ENCODE measurements at regions not wholly inside any gene's neighbourhood (a gene's known extent, or its start where the extent isn't known, plus 50 kb on each side); places are given as distances from the start of the nearest gene placed in this dataset.
A peak's percentile ranks its signal among the peaks of the same experiment; 100 is the strongest.
"Not testable (repeated sequence)": the region's sequence is repeated elsewhere in the genome, so short reads cannot be mapped to it uniquely, and the experiment has no call there.

DNA sequence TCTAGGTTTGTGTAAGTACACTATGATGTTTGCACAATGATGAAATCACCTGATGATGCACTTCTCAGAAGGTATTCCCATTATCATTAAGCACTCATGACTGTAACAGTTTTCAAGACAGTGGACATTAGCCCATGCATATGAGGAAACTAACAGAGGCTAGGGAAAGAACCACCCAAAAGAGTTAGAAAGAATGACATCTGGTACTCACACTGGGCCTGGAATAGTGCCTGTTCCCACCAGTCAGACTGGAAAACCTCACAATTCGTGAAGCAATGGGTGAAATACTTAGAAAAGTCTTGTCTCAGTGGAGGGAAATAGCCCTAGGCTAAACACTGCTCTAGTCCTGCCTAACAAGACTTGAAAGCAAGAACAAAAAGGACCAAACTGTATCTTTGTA, 117.4 kb upstream of the GDNF start:
- no peak for DNase-seq

DNA sequence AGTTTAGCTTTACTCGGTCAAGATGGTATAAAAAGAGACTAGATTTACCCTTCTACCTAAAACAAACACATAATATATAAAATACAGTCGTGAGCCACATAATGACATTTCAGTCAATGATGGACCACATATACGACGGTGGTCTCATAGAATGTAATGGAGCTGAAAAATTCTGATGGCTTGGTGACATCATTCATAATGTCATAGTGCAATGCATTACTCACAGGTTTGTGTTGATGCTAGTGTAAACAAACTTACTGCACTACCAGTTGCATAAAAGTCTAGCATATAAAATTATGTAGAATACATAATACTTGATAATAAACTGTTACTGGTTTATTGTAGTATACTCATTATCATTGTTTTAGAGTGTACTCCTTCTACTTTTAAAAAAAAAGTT, 115.9 kb upstream of the GDNF start:
- DNase-seq = no peak

DNA sequence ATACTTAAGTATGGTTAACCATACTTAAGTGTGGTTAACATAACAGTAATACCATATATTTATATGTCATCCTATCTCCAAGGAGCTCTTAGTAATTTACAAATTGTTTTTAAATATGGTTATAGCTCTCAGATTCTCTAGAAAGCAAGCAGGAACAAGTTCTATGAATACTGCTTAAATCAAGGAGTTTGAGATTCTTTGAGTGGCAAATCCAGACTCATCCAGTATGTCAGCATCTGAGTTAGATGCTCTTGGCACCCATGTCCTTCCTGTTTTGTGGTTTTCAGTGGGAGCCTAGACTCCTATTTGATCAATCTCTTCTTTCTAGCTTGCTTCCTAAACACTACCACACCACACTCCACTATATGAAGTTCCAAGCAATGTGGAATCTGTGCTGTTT, 114.7 kb upstream of the GDNF start:
- no peak for DNase-seq

DNA sequence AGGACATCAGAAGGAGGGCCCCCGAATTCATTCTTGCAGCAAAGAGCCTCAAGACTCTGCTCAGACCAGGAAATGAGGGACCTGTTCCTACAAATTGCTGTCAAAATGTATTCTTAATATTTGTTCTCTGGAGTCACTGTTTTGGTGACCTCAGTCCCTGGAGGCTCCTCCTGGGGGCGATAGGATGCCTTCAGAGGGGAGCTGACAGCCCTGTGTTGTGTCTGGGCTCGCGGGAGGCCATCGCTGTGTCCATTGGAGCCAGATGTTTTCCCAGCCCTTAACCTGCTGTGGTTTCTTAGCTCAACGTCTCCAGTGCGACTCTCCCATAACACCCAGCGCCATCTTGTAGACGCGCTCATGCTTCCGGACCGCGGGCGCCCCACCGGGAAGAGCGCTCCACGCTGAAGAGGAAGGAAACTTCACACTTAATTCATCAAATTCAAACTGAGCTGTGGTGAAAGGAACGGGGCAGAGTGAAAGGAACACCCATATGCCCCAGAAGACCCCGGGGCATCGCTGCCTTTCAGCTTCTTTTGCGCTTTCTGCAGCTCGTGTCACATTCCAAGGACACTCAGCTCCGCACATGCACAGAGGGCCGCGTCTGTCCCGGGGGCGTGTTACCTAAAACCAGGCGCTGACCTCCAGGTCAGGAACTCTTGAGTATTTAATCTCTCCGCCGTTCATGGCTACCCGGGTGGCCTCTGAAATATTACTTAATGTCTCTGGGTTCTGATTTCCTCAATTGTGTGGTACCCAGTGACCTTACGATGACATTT, 112.3 kb upstream of the GDNF start:
- no peak for DNase-seq

DNA sequence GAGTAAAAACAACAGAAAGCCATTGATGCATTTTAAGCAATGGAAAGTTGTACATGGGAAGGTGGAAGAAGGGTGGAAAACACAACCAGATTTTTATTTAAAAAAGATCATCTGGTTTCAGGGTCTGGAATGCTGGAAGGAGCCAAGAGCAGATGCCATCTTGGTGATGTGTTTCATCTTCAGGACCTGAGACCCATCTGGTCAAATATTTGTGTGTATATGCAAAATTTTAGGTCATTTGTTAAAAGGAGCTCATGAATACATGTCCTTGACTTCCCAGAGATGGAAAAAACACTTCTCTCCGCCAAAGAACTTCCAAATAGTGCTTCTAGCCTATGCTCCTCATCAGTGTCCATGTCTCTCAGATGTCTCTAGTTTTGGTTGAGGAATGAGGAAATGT, 110.6 kb upstream of the GDNF start:
- DNase-seq = no peak

DNA sequence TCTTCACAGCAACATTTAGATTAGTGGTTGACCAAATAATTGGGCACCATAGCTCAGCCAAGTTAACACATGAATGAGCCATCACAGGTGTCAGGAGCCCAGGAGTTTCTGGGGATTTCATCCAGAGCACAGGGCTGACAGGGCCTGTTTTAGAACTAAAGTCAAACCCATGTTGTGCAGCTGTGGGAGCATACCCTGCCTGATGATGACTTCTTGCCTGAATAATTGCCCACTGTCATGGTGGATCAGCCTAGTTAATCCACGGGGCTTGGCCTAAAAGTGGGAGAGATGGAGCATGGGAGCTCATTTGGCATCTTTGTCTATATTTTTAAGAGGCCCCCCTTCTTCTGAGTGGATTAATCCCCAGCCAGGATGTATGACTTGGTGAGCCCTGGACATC, 105.6 kb upstream of the GDNF start:
- DNase-seq = no peak

DNA sequence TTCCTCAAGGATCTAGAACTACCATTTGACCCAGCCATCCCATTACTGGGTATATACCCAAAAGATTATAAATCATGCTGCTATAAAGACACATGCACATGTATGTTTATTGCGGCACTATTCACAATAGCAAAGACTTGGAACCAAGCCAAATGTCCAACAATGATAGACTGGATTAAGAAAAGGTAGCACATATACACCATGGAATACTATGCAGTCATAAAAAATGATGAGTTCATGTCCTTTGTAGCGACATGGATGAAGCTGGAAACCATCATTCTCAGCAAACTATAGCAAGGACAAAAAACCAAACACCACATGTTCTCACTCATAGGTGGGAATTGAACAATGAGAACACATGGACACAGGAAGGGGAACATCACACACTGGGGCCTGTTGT, 103.3 kb upstream of the GDNF start:
- not testable (repeated sequence) for DNase-seq

DNA sequence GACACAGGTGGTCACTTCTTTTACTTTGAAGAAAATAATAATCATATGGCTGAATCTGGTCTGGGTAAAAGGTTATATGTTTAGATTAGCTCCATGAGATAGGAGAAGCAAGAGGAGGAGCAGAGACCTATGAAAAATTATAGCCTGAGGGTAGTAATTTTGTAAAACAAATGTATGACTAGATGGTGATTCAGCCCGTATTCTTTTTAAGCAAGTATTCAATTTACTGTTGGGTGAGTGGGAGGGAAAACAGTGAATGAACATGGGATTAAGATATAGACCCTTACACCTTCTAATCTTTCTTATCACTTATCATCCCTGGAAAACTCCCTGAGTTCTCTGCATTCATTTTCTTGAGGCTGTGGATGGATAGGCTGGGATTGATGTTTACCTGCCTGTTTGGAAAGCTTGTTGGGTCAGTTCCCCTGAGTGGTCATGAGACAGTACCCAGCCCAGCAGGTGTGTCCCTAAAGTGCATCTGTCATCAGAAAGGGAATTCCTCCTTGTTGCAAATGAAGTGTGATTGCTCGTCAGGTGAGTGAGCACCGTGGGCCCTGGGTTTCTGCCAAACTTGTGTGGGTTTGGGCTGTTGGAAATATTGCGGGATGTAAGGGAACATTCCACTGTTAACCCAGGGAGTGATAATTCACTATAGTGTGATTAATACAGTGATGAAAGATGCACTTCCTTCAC, 101.2 kb upstream of the GDNF start:
- DNase-seq = no peak

DNA sequence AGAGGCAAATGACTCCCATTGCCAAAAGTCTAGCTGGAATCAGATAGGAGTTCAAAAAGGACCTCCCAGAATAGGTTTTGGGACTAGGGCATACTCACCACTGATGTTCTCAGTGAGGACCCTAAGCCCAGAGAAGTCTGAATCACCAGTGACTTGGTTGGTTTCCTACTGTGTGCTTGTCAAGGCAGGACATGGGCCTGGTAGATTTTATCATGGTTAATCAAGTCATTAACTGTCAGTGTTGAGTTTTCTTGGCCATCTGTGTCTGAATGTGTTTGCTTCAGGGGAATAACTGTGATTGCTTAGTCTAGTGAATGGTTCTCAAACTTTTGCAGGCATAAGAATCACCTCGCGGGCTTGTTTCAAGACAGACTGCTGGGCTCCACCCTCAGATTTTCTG, 99.0 kb upstream of the GDNF start:
- DNase-seq = no peak

DNA sequence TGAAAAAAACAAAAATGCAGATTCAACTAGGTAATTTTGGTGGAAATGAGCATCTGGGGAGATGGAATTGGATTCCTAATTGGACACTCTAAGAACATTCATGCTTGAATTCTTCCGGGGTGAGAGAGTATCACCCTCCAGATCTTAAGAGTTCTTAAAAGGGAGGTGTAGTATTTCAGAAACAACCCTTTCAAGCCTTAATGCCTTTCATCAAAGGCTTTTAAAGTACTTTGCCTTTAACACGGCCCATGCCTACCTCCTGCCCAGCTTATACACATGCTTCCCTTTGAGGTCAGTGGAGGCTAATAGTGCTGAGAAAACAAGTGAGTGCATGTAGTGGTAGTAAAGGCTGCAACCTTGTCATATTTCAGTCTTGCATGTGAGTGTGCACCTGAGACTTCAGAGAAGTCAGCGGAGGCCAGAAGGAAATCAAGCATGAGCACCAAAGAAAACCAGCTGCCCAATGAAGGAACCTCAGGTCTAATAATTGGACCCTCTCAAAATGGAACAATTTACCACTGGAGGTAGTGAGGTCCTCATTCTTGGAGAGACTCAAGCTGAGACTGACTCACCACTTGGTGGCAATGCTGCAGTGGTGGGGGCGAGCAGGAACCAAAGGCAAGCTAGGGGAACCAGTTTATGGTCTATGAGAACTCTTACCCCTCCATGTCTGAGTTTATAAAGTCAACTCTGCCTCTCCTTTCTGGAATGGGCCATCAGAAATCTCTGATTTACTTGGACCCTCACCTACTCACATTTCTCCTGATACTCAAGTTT, 98.4 kb upstream of the GDNF start:
- DNase-seq = no peak

DNA sequence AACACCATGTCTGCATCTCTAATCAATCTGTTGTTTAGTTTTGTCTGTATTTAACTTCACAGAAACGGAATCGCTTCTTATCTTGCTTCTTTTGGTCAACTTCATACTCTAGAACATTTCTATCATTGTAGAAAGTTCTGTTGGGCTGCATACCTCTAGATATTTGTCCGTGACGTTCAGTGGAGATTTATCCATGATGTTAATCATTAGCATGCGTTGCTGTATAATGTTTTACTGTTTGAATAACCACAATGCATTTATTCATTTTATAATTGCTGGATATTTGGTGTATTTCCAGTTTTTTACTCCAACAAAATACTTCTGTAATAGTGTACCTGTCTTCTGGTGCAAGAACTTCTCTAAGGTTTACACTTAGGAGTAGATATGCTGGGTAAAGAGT, 96.2 kb upstream of the GDNF start:
- DNase-seq = no peak

DNA sequence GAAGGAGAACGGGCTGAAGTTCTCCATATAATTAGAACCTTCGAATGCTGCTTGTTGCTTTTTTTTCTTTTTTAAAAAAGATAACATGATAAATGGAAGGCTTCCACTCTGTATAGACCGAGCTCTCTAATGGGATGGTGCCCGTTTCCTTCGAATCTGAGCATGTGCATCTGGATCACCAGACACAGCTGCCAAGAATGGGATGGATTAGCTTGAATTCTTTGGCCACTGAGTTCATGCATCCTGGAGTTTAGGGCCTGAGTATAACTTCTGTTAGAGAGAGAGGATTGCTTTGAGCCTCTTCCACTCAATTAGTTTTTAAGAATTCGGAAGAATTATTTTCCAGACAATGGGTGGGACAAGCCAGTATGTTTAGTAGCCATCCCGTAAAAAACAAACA, 93.7 kb upstream of the GDNF start:
- DNase-seq = no peak

DNA sequence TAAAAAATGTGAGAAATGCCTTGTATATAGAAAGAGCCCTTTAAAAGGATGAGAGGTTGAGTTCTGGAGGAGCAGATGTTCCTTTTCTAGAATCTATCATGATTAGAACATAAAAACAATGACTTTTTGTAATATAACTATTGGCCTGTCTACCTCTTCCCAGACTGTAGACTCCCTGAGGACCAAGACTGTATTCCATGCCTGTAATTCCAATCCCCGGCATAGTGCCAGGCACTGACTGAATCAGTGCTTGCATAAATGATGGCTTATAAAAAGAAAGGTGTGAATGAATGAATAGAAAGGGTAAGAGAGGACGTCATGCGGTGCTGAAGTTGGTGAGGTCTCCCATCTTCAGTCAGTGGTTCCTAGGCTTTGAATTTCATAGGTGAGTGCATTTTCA, 92.6 kb upstream of the GDNF start:
- no peak for DNase-seq

DNA sequence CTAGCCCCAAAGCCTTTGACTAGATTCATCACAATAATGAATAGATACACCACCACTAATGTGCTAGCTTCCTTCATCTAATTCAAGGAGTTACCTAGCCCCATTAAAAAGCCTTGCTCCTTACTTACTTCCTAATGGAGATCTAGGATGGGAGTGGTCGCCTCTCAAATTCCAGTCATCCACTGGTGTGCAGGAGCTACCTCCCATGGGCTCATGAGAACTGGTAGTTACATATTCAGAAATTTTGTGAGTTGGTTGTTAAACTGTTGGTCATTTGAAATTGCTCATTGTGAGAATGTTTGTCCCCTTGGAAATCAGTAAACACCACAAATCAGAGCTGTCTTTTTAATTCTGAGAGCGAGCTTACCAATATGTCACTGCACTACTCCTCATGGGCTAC, 91.7 kb upstream of the GDNF start:
- DNase-seq = no peak

DNA sequence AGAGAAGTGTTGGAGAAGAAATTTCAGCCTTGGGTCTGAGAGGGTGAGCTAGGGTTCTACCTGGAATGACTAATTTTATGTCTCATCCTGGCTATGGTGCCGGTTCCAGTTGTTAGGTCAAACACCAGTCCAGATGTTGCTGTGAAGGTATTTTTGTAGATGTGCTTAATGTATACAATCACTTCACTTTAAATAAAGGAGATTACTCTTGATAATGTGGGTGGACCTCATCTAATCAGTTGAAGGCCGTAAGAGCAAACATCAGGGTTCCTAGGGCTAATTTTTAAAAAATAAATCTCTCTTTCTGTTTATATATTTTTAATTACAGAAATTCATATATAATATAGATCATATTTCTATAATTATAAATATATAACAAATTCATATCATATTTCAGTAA, 90.5 kb upstream of the GDNF start:
- no peak for DNase-seq

DNA sequence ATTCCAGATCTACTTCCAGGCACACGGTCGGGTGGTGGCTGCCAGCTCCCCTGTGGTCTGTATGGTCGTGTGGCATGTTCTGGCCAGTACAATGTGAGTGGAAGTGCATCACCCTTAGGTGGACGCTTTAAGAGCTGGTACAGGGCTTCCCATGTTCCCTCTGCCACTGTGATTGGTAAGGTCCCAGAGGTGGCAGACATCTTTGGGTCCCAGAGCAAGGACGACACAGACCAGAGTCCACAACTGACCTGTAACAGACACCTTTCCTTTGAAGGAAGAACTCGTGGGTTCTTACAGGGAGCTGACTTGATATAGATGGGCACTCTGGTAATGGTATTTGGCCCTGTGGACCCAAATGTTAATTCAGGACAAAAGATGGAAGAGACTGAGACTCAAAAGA, 90.0 kb upstream of the GDNF start:
- no peak for DNase-seq

DNA sequence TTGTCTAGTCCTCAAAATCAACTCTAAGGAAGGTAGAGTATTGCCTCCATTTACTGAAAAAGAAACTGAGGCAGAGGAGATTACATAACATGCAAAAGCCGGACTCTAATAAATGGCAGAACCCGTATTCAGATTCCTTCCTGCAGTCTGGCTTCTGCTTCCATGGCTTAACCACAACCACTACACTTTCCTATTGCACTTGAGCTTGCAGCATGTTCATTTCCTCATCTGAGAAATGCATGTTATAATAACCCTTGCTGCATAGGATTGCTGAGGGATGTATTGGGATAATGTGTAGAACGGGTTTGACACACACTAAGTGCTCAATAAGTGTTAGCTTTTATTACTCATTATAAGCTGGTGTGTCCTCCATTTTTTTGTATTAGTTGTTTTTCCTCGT, 87.9 kb upstream of the GDNF start:
- not testable (repeated sequence) for DNase-seq

DNA sequence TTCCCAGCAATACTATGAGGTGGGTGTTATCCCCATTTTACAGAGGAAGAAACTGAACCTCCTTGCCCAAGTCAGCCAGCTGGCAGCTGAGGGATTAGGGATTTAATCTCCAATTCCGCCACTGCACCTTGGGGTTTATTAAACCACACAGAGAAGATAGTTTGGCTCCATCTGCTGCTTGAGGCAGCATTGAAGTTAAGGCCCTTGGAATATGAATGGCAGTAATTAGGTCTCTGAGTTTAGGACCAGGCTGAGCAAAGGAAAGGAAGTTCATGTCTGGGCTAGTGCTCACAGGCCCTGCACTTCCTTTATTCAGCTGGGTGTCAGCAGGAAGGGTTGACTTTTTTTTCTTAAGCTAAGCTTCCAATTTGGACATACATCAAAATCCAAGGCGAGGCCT, 86.9 kb upstream of the GDNF start:
- DNase-seq = peak; percentile 18

DNA sequence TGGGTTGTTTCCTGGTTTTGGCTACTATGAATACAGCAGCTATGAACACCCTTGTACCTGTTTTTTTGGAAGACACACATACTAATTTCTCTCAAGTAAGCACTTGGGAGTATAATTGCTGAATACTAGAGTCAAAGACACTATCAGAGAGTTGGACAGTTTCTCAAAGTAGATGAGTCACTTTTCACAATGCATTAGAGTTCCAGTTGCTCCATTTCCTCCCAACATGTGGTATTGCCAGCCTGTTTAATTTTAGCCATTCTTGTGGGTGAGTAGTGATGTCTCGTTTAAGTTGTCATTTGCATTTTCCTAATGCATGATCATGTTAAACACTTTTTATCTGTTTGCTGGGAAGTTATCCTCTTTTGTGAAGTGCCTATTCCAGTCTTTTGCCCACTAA, 81.6 kb upstream of the GDNF start:
- no peak for DNase-seq

DNA sequence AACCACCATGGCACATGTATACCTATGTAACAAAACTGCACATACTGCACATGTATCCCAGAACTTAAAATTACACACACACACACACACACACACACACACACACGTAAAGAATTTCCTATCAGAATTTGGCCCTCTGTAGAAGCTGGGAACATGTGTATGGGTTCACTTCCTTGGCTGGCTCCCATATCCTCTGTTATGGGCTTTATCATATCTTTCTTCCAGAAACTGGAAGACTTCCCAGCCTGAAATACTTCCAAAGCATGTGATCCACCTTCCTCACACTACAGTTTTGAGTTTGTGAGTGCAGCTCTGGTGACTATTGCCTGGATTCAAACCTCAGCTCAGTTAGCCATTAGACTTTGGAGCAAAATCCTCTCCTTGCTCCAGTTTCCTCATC, 78.6 kb upstream of the GDNF start:
- peak; percentile 16 for DNase-seq

DNA sequence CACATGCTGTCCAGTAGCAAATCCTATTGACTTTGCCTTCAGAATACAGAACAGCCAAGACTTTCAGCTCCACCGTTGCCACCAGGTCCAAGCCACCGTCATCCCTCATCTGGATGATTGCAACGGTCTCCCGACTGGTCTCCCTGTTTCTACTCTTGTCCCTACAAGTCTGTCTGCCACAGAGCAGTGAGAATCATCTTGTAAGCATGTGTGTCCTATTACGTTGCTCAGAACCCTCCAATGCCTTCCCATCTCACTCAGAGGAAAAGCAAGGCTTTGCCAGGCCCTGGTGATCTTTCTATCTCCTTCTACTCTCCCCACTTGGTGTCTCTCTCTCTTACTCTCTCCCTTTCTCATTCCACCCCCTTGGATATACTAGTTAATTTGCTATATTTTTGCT, 76.7 kb upstream of the GDNF start:
- DNase-seq = no peak

DNA sequence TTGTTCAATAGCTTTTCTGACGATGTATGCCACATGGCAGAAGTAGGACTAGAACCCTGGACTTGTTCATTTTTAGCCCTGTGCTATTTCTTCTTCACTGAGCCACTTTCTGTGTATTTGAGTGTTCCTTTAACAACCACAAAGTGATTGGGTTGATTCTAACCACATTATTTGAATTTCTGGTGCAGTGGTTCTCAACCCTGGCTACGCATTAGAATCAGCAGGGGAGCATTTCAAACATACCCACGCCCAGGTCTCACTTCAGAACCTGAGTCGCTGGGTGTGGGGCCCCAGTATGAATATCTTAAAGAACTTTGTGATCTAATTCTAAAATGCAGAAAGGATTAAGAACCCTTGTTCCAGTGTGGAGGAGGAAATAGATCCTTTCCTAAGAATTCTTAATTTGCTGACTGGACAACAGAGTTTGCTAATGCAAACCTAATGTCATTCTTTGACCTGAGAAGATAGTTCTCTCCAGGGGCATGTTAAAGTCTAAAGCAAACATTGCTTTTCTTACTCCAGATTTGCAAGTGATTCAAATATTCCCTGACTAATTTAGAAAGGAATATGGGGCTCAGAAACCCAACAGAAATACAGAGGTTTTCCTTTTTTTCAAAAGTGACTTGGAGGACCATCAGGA, 75.4 kb upstream of the GDNF start:
- DNase-seq = no peak

DNA sequence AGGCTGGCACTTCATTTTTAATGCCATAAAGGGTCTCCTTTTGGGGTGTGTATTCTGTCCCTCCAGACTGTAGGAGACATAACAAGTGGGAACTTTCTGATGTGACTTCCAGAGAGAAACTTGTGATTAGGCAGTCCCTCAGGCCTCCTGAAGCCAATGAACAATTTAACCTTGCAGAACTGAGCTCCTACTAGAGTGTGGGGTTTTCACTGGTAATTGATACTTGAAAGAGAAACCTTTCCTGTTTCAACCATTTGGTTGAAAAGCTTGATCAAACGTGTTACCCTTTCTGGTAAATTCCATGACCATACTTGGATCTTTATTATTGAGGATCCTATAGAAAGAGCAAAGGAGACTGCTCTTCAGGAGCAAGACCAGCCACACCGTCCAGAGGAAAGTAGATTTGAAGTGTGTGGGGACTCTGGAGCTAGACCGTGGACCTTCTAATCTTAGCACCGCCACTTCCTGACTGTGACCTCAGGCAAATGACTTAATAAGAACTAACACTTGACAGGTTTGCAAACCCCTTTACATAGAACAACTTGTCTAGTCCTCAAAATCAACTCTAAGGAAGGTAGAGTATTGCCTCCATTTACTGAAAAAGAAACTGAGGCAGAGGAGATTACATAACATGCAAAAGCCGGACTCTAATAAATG, 69.9 kb upstream of the GDNF start:
- DNase-seq = not testable (repeated sequence)
